ENCODE measurements at regions not wholly inside any gene's neighbourhood (a gene's known extent, or its start where the extent isn't known, plus 50 kb on each side); places are given as distances from the start of the nearest gene placed in this dataset.

DNA sequence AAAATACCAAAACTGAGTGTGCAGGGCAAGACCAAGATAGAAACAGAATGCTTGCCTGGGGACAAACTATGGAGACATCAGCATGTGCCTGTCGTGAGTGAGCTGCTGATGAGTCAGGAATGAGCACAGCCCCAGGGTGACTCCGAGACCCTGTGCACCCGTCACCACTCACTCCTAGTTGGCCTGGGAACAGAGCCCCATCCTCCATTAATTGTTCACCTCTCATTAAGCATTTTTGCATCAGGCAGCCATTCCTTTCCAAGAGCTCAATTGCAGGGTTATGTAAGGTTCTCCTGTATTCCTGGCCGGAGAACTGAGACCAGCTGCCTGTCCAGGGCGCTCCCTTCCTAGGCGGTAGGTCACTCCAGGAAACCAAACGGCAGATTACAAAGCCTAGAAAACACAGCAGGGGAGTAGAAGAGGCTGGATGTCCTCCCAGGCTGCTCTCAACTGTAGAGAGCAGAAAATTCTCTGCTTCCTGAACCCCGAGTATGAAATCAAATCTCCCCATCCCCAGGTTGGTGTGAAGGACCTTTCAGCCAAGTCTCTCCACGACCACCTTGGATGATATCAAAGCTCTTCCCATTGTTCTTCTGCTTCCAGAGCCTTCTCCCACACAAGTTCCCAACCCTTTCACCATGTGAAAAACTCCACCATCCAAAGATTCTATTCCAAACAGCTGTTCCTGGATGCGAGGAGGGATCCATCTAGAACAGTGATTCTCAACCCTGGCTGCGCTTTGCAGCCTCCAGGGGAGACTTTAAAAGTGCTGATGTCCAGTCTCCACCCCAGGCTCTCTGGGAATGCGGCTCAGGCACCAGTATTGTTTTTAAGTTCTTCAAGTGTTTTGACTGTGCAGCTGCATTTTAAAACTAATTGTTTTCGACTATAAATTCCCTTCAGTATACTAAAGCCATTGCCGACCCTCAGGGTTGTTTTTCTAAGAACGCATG, 532.6 kb upstream of the JARID2 start:
- no peak for DNase-seq (ENCODE audit: low read depth in 2 of 2)

DNA sequence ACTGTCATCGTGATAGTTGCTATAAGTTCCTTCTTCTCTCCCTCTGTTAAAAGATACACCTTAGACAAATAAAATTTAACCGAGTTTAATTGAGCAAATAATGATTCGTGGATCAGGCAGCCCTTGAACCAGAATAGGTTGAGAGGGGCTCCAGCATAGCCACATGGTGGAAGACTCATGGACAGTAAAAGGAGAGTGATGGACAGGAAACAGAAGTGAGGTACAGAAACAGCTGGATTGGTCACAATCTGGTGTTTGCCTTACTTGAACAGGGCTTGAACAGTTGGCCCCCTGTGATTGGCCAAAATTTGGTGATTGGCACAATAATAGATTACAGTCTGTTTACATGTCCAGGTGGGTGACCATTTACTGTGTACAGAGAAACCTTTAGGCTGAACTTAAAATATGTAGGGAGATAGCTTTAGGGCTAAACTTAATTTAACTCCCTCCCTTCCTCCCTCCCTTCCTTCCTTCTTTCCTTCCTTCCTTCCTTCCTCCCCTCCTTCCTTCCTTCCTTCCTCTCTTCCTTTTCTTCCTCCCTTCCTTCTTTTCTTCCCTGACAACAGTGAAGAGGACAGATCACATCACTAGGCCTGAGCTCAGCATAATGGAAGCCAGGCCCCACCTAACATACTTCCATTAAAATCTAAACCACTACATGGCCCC, 531.8 kb upstream of the JARID2 start:
- DNase-seq (ENCODE audit: low read depth in 2 of 2) = no peak

DNA sequence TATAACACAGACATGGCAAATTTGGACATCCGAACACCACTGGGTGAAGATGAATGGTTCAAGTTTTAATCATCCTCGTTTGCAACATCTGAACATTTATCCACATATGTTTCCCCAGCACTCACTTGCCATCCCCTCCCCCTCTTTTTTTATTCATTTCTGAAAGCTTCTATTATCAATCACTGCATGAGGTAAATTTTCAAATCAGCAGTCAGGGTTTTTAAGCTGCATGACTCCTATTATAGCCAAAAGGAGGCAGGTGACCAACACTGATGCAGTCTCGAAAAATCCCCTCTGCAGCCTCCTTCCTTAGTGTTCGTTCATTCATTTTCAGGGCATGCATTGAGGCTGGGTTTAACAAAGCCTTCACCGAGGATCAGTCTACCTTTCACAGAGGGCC, 530.8 kb upstream of the JARID2 start:
- no peak for DNase-seq (ENCODE audit: low read depth in 2 of 2)

DNA sequence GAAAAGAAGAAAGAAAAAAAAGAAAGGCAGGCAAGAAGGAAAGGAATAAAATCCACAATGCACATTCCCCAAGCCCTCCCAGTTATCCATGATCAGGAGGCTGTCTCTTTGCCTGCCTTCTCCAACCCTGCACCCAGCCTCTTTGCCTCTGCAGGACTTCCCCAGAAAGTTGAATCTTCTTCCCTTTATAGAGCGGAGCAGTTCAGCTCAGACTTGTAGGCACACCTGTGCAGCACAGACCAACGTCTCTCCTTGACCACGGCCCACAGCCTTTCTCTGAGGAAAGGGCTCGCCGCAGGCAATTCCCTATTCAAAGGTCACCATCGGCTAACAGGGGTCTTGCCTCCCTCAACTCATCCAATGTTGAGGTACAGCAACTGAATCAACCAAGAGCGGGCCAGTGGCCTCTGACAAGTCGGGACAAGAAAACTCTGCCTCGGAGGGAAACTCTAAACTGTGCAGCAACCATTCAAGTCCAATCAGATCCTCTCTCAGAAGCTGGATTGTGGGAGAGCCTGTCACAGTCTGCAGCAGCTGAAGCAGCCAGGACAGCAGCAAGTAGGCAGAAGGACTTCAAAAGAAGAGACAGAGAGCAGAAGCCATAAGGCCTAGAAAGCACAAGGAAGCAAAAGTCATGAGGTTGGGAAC, 529.2 kb upstream of the JARID2 start:
- no peak for DNase-seq (ENCODE audit: low read depth in 2 of 2)

DNA sequence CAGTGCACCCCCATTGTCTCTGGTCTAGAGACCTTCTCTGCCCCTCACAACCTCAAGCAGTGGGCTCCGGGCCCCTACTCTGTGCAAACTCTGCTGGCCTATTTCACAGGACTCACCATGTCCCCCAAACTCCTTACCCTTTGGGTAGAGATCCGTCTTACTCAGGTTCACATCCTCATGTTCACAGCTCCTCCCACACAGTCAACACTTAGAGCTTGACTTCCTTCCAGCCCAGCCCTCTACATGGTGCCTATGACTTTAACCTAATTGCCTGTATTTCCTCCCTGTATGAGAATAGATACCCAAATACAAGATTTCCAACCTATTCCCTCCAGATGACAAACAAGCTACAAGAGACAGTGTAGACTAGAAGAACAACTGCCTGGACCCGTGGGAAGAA, 528.6 kb upstream of the JARID2 start:
- no peak for DNase-seq (ENCODE audit: low read depth in 2 of 2)

DNA sequence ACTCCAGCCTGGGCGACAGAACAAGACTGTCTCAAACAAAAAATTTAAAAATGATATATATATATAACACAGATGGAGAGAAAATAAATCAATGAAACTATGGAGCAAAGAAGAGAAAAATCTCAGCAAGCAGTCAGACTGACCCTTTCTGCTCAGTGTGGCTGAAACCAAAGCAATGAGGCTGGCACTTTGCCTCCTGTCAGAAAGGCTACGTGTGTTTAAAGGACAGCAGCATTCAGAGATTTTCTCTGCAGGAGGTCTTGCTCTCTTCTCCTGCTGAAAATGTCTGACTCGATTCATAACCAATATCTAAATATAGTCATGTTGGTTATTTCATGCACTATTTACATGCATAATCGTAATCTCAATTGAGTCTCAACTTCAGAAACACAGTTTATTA, 527.0 kb upstream of the JARID2 start:
- no peak for DNase-seq (ENCODE audit: low read depth in 2 of 2)

DNA sequence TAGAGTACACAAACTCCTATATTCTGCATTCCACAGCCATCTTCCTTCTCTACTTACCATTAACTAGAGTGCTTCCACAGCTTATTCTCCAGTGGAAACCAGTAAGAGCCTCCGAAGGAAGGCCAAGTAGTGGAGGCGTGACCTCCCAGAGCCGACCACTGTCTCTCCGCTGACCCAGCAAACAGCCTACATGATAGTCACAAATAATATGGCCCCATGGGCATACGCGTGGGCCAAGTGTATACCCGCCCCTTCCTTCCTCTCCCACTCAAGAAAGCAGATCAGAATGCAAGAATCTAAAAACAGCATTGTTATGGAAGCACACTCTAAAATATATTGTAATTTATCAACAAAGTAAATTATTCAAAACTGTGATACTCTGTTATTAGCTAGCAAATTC, 526.6 kb upstream of the JARID2 start:
- DNase-seq (ENCODE audit: low read depth in 2 of 2) = no peak

DNA sequence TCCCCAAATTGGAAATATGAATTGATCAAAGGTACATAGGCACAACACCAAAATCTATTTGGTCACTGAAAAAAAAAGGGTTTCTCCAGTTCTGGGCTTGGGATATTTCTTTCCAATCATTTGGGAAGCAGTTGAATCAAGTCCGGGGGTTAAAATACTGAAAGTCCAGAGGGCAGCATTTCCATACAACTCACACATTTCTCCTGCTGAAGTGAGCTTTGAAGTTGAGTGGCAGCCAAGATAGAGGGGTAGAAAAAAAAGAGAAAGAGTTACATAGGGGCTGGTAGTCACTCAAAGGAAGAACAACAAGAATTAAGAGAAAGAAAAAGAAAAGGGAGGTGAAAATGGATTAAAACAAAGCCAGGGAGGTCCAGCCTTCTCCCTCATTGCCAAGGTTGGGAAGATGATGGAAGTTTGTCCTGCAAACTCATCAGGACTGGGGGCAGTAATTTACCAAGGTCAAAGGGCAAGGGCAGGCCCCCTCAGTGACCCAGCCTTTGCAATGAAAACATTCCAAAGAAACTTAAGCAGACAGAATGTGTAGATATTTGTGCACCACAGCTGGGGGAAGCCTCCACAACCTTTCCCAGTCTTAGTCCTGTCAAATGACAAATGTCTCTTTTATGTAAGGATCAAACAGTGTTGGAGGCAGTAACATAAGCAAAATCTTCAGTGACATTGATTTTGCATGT, 525.3 kb upstream of the JARID2 start:
- DNase-seq (ENCODE audit: low read depth in 2 of 2) = no peak

DNA sequence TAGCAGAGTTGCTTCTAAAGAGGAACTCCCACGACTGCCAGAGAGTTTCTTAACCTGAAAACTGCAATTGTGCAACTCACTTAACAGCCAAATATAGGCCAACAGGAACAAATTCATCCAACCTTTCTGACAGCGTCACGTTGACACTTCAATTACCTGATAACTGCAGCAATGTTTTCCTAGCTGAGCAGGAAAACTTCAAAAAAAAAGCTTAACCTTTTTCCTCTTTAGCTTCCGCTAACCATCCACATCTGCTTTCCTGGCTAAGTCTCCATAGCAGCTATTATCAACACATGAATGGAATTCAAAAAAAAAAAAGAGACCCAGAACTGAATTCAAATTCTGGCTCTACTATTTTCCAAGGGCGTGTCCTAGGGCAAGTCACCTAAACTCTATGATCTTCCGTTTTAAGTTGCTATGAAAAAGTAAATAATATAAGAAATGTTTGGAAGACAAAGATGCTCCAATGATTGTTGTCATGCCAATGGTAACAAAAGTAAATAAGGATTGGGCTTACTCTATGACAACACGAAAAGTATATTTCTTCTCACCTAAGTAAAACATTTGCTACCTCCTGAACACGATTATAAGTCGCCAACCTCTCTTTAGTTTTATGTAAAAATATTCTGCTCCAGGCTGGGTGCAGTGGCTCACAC, 524.6 kb upstream of the JARID2 start:
- no peak for DNase-seq (ENCODE audit: low read depth in 2 of 2)

DNA sequence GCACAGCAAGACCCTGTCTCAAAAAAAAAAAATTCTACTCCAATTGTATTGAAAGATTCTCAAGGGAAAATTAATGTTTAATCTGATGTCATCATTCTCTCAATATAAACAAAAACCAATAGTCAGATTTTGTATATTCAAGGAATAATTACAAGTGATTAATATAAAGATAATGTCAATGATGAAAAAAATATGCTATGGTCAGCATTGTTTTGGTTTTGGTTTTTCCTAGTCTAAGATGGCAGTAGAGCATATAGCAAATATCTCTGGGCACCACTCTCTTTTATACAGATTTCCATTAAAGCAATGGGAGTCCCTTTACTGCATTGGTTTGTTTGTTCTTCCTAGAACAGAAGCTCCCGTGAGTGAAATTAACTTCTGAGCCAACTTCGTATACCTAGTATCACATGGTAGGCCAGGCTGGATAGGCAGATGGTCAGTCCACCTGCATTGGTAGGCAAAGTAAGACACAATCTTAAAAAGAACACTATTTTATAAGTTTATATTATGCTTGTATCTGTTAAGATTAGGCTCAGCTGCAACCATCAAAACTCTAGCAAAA, 523.8 kb upstream of the JARID2 start:
- no peak for DNase-seq (ENCODE audit: low read depth in 2 of 2)

DNA sequence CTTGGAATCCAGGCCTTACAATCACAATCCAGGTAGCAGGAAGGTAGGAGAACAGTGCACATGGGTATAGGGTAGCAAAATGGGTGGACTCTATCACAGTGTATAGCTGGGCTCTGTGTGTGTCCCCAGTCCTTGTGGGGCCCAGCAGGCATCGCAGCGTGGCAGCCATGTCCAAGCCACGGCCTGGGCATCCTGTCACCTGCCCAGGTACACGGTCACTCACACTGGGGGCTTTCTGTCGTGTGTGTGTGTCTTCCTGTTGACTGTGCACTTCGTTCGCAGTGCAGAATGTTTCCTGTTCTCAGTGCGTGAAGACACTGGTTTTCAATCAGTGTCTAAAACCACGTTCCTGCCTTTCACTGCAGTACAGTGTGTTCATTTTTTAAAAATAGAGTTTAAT, 523.2 kb upstream of the JARID2 start:
- DNase-seq (ENCODE audit: low read depth in 2 of 2) = no peak

DNA sequence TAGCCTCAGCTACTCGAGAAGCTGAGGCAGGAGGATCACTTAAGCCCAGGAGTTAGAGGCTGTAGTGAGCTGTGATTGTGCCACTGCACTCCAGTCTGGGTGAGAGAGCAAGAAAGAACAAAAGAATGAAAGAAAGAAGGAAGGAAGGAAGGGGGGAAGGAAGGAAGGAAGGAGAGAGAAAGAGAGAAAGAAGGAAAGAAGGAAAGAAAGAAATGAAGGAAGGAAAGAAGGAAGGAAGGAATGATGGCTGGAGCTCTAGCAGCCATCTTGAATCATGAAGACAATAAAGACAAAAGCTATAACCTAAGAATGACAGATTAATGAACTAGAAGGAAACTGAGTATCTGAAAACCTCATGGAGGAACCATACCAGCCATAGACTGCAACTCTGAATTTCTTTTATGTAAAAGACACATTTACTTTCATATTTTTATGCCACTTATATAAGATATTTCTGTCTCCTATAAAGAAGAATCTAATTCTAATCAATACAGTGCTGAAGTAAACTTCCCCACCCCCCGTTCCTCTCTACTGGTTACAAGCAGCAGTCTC, 522.3 kb upstream of the JARID2 start:
- no peak for DNase-seq (ENCODE audit: low read depth in 2 of 2)

DNA sequence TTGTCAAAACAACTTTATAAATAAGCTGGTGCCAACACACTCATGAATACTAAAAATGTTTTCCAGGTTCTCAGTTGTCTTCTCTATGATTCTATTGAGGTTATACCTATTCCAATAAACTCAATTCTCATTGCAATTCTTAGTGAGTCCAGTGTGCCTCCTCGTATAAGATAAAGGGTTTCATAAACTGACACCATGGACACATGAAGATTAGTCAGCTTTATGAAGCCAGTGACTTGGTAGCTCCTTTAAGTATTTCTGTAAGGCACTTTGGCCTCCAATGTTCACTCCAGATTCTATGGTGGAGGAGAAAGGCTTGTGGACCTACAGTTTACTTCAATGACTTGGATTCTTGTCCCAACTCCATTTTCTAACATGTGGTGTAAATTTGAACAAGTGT, 521.3 kb upstream of the JARID2 start:
- DNase-seq (ENCODE audit: low read depth in 2 of 2) = no peak

DNA sequence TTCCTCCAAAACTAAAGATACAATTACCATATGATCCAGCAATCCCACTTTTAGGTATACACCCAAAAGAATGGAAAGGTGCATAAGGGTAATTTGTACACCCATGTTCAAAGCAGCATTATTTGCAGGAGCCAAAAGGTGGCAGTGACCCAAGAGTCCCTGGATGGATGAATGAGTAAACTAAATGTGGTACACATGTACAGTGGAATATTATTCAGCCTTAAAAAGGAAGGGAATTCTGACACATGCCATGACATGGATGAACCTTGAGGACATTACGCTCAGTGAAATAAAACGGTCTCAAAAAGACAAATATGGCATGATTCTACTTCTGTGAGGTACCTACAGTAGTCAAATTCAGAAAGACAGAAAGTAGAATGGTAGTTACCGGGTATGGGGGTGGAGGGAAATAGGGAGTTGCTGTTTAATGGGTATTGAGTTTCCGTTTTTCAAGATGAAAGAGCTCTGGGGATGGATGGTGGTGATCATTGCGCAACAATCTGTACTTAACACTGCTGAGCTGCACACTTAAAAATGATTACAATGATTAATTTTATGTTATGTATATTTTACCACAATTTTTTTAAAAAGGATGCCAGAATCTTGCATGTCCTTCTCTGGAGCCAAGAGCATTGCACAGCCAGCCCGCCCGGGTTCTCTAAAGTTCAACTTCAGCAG, 518.9 kb upstream of the JARID2 start:
- DNase-seq (ENCODE audit: low read depth in 2 of 2) = no peak

DNA sequence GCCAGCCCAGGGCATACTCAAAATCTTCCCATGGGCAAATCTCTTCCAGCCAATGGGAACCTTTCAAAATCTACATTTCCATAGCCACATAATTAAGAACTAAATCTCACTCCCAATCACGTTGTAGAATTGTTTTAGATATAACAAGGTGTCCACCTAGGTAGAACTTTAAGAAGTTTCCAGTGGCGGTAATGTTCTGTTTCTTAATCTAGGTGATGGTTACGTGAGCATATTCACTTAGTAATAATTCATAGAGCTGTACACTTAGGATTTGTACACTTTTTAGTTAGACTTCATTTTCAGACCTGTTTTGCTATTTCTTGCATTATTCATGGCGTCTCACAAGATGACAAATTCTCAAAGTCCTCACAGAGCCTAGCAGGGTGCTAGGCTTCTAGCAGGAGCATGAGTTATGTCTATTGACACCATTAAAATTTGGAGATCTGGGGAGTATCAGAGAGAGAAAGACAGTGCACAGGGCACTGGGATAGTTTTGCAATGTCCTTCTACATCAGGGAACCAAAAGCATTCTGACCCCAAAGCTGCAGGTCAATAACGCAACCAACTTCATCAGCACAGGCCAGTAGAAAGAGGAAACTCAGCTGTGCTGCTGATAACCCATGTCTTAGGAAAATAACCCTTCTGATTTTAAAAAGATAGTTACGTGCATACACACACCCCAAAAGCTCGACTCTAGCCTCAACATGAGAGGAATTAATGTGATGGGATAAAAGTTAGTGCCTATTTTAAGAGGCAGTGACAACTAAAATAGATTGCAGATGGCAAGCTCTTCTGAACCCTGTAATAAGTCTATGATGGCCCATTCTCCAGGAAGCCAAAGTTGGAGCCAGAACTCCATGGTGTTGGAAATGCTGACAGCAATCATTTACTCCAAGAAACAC, 518.1 kb upstream of the JARID2 start:
- DNase-seq (ENCODE audit: low read depth in 2 of 2) = no peak

DNA sequence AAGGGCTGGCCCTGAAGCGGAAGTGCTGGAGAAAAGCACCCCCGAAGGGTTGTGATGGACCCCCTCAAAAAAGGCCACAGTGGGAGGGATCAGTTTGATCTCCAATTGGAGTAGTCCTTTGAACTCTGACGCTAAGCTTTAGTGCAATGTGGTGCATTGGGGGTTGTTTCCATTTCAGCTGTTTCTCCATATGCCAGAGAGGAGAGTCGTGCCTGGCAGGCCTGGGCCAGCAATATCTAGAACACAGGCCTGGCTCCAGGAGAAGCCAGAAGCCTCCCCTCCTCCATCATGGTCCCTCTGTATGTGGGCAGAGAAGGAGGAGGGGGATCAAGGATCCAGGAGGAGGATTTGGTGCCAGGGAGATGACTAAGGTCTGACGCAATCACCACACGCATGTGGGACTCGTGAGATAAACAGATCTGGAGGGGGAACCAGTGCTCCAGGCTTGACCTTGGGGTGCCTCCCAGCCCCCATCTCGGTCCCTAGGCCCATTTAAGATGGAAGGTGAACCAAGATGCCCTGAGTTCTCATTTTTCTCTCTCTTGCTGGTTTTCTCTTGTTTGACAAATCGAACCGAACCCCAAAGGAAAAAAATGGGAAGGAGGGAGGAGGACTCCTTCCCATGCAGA, 517.4 kb upstream of the JARID2 start:
- DNase-seq (ENCODE audit: low read depth in 2 of 2) = no peak

DNA sequence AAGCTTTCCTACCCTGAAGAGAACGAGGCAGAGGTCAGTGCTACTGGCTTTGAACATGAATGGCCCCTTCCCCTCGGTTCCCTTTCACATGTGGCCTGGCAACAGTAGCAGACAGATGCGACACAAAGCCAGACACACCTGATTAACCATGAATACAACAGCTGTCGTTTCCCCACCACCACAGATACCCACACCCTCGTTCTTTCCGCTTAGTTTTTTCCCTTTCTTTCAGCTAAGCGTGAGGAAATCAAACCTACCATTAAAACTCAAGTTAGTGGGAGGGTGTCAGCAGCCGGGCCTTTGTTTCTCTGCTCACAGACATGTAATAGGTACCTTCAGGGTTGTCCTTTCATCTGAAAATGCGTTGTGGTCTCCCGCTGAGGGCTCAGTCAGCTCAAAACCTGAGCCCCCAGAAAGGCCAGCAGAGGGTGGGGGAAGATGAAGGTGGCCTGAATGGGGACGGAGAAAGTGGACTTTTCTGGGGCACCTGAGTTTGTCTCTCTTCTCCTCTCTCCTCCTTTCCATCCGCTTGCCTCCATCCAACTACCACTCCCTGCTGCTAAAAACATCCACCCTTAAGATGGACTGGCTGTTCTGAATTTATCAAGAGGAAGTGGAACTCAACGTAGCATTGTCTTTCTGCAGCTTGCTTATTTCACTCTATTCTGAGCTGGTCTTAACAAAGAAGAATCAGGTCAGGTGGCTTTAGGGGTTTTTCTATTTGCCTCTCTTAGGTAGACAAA, 516.6 kb upstream of the JARID2 start:
- no peak for DNase-seq (ENCODE audit: low read depth in 2 of 2)

DNA sequence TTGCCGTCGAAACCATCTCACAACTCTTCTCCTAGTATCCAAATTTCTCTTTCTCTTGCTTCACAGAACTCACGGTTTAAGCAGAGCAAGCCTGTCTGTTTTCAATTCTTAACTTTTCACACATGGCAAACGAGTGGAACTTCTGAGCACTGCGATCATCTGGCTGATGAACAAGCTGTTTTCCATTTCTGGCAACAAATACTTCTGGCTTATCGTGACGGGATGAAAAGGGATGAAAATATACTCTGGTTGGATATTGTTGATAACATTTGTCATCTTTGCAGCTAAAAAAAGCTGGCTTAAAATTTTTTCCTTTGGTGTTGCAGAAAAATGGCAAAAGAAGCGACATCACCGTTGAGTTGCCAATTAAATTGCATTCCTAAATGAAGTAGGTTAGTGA, 515.2 kb upstream of the JARID2 start:
- DNase-seq (ENCODE audit: low read depth in 2 of 2) = no peak

All from stimulated activated CD8-positive, alpha-beta memory T cell treated with anti-CD3 and anti-CD28 coated beads, Interleukin-15, amount 100 ng/mL, for 48 hours (primary cell).